NCI-H524 (cell line): ENCODE measurements at regions not wholly inside any gene's neighbourhood (a gene's known extent, or its start where the extent isn't known, plus 50 kb on each side); places are given as distances from the start of the nearest gene placed in this dataset.

Experiments
- DNase-seq, 2 experiments: peaks; one replicate each; lab custom pipeline; 2025; lab: John Stamatoyannopoulos, UW

DNA sequence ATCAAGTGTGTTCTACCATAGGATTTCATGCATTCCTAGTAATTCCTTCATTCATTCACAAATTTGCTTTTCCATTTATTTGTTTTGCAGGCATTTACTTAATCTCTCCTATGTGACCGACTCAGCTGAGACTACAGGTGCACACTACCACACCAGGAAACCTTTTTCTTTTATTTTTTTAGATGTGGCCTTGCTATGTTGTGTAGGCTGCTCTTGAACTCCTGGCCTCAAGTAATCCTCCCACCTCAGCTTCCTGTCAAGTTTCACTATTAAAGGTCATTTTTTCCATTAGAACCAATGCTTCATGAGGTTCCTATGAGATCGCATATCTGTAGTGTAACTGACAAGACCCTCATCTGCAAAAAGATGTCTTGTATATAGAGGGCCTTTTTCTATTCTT, 1218.7 kb downstream of the VRK1 start:
- no peak for DNase-seq

- DNase-seq = no peak
Observed at GRCh38 chr14:98018628-98019027, 1221.4 kb downstream of the VRK1 start.

GRCh38 chr14:98022541-98023520, 1225.6 kb downstream of the VRK1 start:
- DNase-seq = no peak

GRCh38 chr14:98028162-98028561, 1231.0 kb downstream of the VRK1 start:
- DNase-seq = no peak

GRCh38 chr14:98035396-98035795, 1236.6 kb downstream of the BCL11B start:
- no peak for DNase-seq

DNA sequence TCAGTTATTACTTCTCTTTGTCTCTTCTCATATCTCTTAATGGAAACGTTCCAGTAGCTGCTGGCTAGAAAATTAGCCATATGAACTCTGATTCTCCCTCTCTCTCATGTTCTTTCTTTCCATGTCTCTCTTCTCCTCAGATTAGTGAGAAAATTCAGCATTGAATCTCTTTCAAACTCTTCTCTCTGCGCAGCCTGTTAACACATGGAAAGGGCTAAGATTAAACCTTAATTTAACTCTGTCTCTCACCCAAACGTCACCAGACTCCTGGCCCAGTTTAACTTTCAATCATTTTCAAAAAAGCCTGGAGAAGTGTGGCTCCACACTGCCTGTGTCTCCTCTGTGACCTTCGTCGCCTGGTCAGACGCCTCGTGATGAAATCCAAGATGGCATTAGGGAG, 1234.2 kb downstream of the BCL11B start:
- DNase-seq = no peak

GRCh38 chr14:98056946-98057345, 1215.1 kb downstream of the BCL11B start:
- no peak for DNase-seq

DNA sequence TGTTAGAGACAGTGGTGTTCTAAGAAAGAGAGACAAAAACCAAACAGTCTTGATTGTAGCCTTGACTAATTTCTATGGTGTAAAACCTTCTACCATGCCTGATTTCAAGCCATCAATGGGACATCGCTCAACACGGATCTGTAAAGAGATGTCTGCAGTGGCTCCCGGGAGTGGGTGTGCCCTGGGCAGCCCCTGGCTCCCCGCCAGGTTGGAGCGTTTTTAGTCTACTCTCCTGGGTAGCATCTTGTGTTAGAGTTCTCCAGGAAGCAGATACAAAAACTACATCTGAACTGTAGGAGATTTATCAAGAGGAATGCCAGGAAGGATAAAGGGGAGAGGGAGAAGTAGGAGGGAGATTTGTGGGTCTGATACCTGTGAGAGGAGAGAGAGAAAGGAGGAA, 1212.9 kb downstream of the BCL11B start:
- DNase-seq = no peak

GRCh38 chr14:98062083-98062482, 1209.9 kb downstream of the BCL11B start:
- no peak for DNase-seq

DNA sequence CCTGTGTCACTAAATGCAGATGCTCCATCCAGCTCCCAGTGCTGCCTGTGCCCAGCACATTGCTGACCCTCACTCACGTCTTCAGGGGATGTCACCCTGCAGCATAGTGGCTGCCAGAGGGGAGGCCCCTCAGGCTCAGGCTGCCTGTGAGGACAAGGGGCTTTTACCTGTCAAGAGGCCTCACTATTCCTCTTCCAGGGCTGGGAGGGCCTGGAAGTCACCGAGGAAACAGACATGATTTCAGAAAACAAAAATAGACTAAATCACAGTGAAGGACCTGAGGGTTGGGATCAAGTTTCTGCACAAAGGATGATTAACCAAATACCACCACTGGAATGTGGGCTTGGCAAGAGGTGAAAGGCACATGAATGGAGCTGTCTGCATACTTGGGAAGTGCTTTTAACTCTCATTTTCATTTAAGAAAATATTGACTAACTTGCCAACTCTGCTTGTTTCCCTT, 1202.3 kb downstream of the BCL11B start:
- no peak for DNase-seq

DNA sequence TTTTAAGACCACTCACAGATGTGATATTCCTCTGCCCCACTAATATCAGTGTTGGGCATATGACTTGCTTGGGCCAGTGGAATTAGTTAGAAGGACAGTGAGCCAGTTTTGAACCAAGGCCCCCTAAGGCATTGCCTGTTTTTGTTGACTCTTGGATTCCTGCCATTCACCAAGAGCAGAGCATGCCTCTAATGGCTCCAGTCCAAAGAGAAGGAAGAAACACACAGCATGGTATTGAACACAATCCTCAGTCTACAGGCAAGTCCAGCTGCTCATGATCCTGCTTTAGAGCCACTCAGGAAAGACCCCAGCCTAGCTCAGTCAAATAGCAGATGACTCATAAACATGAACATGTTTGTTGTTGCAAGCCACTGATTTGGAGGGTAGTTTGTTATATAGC, 1201.5 kb downstream of the BCL11B start:
- no peak for DNase-seq

- DNase-seq = no peak
Observed at GRCh38 chr14:98074111-98074510, 1197.9 kb downstream of the BCL11B start.

DNA sequence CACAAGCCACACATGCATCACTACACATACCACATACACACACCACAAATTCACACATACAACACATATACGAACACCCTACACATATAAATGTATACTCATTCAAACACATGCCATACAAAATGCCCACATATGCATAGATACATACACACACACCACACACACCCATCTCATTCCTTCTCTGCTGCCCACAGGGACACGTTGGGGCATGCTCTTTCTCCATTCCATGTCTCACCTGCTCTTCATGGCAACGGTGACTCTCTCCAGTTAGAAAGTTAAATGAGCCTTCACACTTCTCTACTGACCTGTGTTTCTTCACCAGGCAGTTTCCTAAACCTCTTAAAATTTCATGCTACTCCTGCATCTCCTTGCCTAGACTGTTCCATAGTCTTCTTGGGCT, 1194.8 kb downstream of the BCL11B start:
- DNase-seq = no peak

DNA sequence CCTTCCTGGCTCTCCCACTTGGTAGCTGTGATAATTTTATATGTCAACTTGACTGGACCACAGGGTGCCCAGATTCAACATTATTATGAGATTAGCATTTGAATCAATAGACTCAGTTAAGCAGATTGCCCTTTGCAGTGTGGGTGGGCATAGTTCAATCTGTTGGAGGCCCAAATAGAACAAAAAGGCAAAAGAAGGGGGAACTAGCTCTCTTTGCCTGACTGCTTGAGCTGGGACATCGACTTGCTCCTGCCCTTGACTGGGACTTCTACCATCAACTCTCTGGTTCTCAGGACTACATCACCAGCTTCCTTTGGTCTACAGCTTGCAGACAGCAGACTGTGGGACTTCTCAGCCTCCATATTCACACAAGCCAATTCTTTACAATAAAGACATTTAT, 1189.2 kb downstream of the BCL11B start:
- no peak for DNase-seq

- no peak for DNase-seq
Observed at GRCh38 chr14:98085751-98086150, 1186.2 kb downstream of the BCL11B start.

- no peak for DNase-seq
Observed at GRCh38 chr14:98093111-98093510, 1178.9 kb downstream of the BCL11B start.

DNA sequence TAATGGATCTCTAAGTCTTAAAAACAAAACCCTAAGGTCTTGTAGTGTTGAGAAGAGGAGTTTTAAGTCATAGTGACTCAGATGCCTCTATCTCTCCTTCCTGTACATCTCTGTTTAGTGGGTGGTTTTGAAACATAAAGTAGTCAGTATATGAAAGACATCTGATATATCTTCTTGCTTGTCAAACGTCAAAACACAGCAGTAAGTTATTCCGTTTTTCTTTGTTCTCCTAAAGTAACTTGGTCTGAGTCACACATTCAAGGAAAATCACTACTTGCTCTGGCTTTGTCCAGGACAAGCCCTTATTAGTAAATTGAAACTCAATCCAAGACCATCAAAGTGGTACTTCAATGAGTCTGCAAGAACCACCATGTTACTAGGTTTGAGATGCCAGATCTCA, 1172.5 kb downstream of the BCL11B start:
- DNase-seq = no peak

DNA sequence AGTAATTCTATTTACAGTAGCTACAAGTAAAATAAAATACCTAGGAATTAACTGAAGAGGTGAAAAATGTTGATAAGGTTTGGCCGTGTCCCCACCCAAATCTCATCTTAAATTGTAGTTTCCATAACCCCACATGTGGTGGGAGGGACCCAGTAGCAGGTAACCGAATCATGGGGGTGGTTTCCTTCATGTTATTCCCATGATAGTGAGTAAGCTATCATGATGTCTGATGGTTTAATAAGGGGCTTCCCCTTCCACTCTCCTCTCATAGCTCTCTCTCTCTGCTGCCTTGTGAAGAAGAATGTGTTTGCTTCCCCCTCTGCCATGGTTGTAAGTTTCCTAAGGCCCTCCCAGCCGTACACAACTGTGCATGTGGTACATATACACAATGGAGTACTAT, 1170.7 kb downstream of the BCL11B start:
- DNase-seq = no peak

DNA sequence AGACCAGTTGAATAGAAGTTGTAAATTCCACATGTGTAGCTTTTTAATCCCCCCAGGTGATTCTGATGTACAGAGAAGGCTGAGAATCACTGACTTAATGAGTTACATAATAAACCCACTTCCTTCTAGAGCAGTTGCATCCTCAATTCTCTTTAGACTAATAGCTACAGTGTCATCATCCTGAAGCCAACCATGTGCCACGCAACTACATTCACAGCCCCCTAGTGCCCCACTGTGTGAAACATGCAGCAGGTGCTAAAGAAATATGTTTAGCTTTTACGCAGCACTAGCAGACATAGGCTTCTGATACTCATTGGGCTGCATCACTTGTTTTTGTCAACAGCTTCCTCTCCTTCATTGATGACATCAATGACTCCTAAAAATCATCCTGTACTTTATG, 1168.3 kb downstream of the BCL11B start:
- DNase-seq = no peak

DNA sequence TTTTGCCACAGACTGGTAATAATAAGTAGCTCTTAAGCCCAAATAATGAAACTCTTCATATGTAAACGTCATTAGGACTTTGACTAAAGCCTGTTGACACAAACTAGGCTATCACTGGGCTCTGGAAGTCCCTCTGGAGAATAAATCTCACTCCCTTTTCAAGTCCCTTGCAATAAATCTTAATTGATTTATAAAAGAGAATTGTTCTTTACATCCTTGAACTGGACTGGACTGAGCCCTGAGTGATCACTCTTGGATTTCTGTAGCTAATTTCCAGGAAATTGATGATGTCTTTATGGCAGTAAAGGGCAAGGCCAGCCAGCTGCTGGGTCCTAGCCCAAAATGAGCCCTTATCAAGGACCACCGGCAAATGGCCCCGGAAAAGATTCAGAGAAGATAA, 1162.7 kb downstream of the BCL11B start:
- DNase-seq = no peak

DNA sequence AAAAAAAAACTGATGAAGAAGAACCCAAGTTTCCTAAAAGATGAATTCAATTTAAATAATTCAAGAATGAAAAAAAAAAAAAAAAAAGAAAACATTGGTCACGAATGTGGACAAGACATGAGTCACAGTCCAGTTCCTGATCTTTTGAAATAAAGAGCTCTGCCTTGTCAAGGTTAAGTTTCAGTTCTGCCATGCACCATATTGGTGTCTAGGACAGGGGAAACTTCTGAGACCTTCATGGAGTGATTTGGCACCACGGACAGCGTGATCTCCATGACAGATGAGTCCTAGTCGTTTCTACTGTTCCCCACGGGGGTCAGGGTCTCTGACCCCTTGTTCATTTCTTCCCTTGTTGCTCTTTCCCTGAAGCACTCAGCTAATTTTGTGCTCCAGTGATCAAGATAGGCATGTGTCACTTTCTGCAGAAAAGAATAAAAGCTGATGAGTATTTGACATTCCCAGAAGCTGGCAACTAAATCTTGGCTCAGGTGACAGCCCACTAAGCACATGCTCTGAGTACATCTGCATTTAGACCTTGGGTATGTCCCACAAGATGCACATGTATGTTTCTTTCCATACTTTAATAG, 1159.7 kb downstream of the BCL11B start:
- no peak for DNase-seq

- no peak for DNase-seq
Observed at GRCh38 chr14:98114122-98114895, 1157.7 kb downstream of the BCL11B start.

- DNase-seq = no peak
Observed at GRCh38 chr14:98114946-98115345, 1157.1 kb downstream of the BCL11B start.
